Activated CD4-positive, alpha-beta T cell treated with anti-CD3 and anti-CD28 coated beads, Interleukin-2, amount 10 ng/mL, durations not matched to agents 7 days and 5 days (primary cell): ENCODE measurements at regions not wholly inside any gene's neighbourhood (a gene's known extent, or its start where the extent isn't known, plus 50 kb on each side); places are given as distances from the start of the nearest gene placed in this dataset.
"Not testable (repeated sequence)": the region's sequence is repeated elsewhere in the genome, so short reads cannot be mapped to it uniquely, and the experiment has no call there.

ENCODE experiments used
- CTCF ChIA-PET: fragments of 350-600 bp; sonication (Branson Sonifier 250); formaldehyde crosslinking; loops from one replicate; lab custom pipeline; 2021; ENCODE audit warnings: antibody characterized with exemption; lab: Charles Lee
- POLR2A ChIA-PET: fragments of 350-600 bp; sonication (Branson Sonifier 250); formaldehyde crosslinking; loops from one replicate; lab custom pipeline; 2021; ENCODE audit warnings: antibody characterized with exemption; lab: Charles Lee
- DNase-seq: peaks from one replicate; pipeline ENCODE4 v3.0.0-alpha.2; 2020
- H3K27ac Mint-ChIP-seq: one replicate; pipeline ENCODE4 v1.8.0; 2021; ENCODE audit warnings: mild to moderate bottlenecking, moderate library complexity, mixed read lengths
- H3K27me3 Mint-ChIP-seq: one replicate; pipeline ENCODE4 v1.8.0; 2021; ENCODE audit warnings: mixed read lengths
- H3K36me3 Mint-ChIP-seq: one replicate; pipeline ENCODE4 v1.8.0; 2021; ENCODE audit warnings: low read depth, mixed read lengths
- H3K4me1 Mint-ChIP-seq: one replicate; pipeline ENCODE4 v1.8.0; 2021; ENCODE audit warnings: mixed read lengths
- H3K4me3 Mint-ChIP-seq: one replicate; pipeline ENCODE4 v1.8.0; 2021; ENCODE audit warnings: mild to moderate bottlenecking, moderate library complexity, mixed read lengths
- H3K9me3 Mint-ChIP-seq: one replicate; pipeline ENCODE4 v1.8.0; 2021; ENCODE audit warnings: mixed read lengths

GRCh38 chr3:147129665-147130064, 276.7 kb downstream of the ZIC4 start:
- ChIA-PET POLR2A (no interaction called here), CTCF (interaction anchor here (1.0 kb wide), 1 partner anchor 9 kb away, joined by 3 read pairs; no protein-coding TSS in a partner anchor)
- Mint-ChIP-seq H3K9me3 (no peaks in the 10 kb centered on the region), H3K4me3 (no peak overlapping the region), H3K36me3 (no peaks in the 10 kb centered on the region), H3K27ac (no peak overlapping the region), H3K4me1 (no peaks in the 10 kb centered on the region), H3K27me3 (no peaks in the 10 kb centered on the region)
- DNase-seq: no peak

GRCh38 chr3:147122350-147122749, 284.0 kb downstream of the ZIC4 start:
- Mint-ChIP-seq H3K27ac (no peak overlapping the region), H3K4me3 (no peak overlapping the region), H3K27me3 (no peaks in the 10 kb centered on the region), H3K36me3 (no peaks in the 10 kb centered on the region), H3K9me3 (no peaks in the 10 kb centered on the region), H3K4me1 (no peaks in the 10 kb centered on the region)
- no peak for DNase-seq
- ChIA-PET POLR2A (no interaction called here), CTCF (no interaction called here)

DNA sequence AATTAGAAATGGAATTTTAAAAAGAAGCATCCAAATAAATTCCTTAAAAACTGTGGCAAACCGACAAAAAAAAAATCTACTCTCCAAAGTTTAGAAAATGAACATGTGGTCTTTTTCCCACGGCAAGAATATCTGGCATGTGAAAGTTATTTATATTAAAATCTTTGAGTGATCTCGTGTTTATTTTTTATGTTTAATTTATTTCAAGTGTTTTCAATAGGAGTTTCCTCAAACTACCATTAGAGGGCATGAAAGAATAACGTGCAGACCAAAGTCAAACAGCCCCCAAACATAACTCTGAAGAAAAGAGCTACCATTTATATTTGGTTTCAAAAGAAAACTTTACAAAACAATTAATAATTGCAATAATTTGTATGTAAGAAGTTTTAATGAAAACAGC, 286.4 kb downstream of the ZIC4 start:
- DNase-seq: no peak
- ChIA-PET POLR2A (no interaction called here), CTCF (interaction anchor here (0.5 kb wide), 1 partner anchor 18 kb away, joined by 5 read pairs; no protein-coding TSS in a partner anchor)
- H3K4me1 Mint-ChIP-seq: no peaks in the 10 kb centered on the region
- H3K27me3 Mint-ChIP-seq: no peaks in the 10 kb centered on the region
- no peaks in the 10 kb centered on the region for H3K36me3 Mint-ChIP-seq
- no peak overlapping the region for H3K4me3 Mint-ChIP-seq
- no peak overlapping the region for H3K27ac Mint-ChIP-seq
- peaks cover 1% of the 10 kb centered on the region for H3K9me3 Mint-ChIP-seq

- Mint-ChIP-seq H3K27me3 (no peaks in the 10 kb centered on the region), H3K36me3 (no peaks in the 10 kb centered on the region), H3K9me3 (peaks cover 1% of the 10 kb centered on the region), H3K4me3 (no peak overlapping the region), H3K4me1 (no peaks in the 10 kb centered on the region), H3K27ac (no peak overlapping the region)
- no peak for DNase-seq
- POLR2A ChIA-PET: no interaction called here
- CTCF ChIA-PET: interaction anchor here (0.5 kb wide), 1 partner anchor 19 kb away, joined by 5 read pairs; no protein-coding TSS in a partner anchor
These were observed 287.0 kb downstream of the ZIC4 start for GRCh38 chr3:147119346-147119745.

DNA sequence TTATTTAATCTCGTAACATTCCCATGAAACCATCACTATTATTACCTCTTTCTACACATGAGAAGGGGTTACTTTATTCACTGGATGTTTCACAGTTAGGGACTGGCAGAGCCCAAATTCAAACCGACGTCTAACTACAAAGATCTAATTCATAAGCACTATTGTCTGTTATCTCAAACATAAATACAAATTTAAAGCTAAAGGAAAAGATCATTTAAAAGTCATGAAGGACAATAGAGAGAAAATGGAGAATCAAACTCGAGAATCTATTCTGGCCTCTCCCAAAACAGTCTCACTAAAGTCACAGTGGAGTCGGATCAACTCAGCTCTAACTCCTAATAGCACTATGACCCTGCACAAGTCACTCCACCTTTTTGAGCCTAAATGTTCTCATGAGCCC, 287.7 kb downstream of the ZIC4 start:
- Mint-ChIP-seq H3K4me1 (no peaks in the 10 kb centered on the region), H3K4me3 (no peak overlapping the region), H3K27ac (no peak overlapping the region), H3K36me3 (no peaks in the 10 kb centered on the region), H3K9me3 (peaks cover 1% of the 10 kb centered on the region), H3K27me3 (no peaks in the 10 kb centered on the region)
- ChIA-PET POLR2A (no interaction called here), CTCF (no interaction called here)
- DNase-seq: no peak

DNA sequence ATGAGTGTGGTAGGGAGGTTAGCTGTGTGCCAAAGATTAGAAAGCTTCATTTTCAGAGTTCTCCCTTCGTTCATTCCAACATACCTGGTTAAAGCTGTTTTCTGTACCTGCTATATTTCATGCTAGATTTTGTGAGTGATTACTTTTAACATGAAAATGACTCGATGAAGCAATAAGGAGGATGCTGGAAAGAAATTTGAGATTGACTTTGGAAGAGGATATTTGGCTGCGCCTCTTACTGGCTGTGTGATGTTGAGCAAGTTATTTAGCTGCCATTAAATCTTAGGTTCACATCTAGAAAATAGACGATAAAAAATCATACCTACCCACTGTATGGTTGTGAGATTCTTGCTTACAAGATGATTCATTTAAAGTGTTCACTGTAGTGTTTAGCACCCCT, 288.7 kb downstream of the ZIC4 start:
- Mint-ChIP-seq H3K4me1 (no peaks in the 10 kb centered on the region), H3K36me3 (no peaks in the 10 kb centered on the region), H3K9me3 (peaks cover 1% of the 10 kb centered on the region), H3K27ac (no peak overlapping the region), H3K4me3 (no peak overlapping the region), H3K27me3 (no peaks in the 10 kb centered on the region)
- DNase-seq: no peak
- CTCF ChIA-PET: no interaction called here
- POLR2A ChIA-PET: no interaction called here

GRCh38 chr3:147113293-147114044, 292.9 kb downstream of the ZIC4 start:
- Mint-ChIP-seq H3K36me3 (no peaks in the 10 kb centered on the region), H3K4me3 (no peak overlapping the region), H3K27ac (no peak overlapping the region), H3K4me1 (no peaks in the 10 kb centered on the region), H3K27me3 (no peaks in the 10 kb centered on the region), H3K9me3 (peaks cover 5% of the 10 kb centered on the region)
- CTCF ChIA-PET: no interaction called here
- POLR2A ChIA-PET: no interaction called here
- no peak for DNase-seq

DNA sequence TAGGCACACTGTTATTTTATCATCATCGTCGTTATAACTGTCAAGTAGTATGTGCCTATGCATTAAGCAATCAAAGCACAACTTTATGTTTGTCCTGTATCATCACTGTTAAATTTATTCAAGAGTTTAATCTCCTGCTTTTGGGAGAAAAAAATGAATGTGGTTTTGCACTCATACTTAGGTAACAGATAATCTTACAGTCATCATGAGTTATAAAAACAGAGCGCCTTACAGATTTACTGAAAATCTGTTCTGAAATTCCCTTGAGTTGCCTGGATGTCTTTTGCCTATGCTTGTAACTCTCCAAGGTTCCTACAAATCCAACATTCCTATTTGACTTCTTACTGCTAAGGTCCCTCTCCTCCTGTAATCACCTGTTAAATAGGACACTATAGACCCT, 307.3 kb downstream of the ZIC4 start:
- H3K4me1 Mint-ChIP-seq: no peaks in the 10 kb centered on the region
- peaks cover 10% of the 10 kb centered on the region for H3K9me3 Mint-ChIP-seq
- CTCF ChIA-PET: no interaction called here
- DNase-seq: no peak
- H3K27ac Mint-ChIP-seq: no peak overlapping the region
- POLR2A ChIA-PET: no interaction called here
- H3K27me3 Mint-ChIP-seq: no peaks in the 10 kb centered on the region
- no peak overlapping the region for H3K4me3 Mint-ChIP-seq
- no peaks in the 10 kb centered on the region for H3K36me3 Mint-ChIP-seq

- Mint-ChIP-seq H3K36me3 (no peaks in the 10 kb centered on the region), H3K4me1 (no peaks in the 10 kb centered on the region), H3K27me3 (no peaks in the 10 kb centered on the region), H3K27ac (no peak overlapping the region), H3K9me3 (peaks cover 3% of the 10 kb centered on the region), H3K4me3 (no peak overlapping the region)
- DNase-seq: no peak
- POLR2A ChIA-PET: no interaction called here
- CTCF ChIA-PET: no interaction called here
These were observed 315.9 kb downstream of the ZIC4 start for GRCh38 chr3:147090461-147090860.

DNA sequence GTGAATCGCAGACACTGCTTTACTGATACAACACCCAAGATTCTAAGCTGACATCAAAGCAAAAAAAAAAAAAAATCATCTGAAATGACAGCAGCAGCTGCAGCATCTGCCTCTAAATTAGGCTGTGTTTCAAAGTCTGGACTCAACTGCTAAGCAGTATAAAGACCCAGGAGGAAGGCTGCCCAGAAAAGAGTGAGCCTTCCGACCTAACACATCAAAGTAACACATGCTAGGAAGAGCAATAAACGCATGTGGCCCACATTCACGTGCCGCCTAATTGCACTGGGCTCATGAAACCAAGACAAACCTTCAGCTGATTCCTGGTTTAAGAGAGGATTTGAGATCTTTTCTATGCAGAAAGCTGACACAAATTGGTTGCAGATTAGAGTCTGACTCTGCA, 317.1 kb downstream of the ZIC4 start:
- Mint-ChIP-seq H3K4me1 (no peaks in the 10 kb centered on the region), H3K36me3 (no peaks in the 10 kb centered on the region), H3K27ac (no peak overlapping the region), H3K27me3 (no peaks in the 10 kb centered on the region), H3K4me3 (no peak overlapping the region), H3K9me3 (peaks cover under 1% of the 10 kb centered on the region)
- DNase-seq: no peak
- ChIA-PET POLR2A (no interaction called here), CTCF (no interaction called here)

DNA sequence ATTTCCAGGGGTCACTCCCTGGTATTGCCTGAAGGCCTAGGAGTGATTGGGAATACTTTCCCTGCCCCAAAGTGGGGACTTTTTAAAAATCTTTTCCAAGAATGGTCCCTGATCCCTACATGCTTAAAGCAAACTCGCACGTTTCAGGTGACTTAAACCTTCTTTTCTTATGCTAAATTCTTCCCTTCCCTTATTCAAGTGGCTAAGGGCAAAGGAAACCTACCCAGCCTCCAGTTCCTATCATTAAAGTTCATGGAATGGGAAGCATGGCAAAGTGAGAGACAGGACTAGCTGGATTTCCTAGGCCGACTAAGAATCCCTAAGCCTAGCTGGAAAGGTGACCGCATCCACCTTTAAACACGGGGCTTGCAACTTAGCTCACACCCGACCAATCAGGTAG, 346.8 kb downstream of the ZIC4 start:
- H3K4me3 Mint-ChIP-seq, H3K27me3 Mint-ChIP-seq, CTCF ChIA-PET, H3K9me3 Mint-ChIP-seq, H3K4me1 Mint-ChIP-seq, POLR2A ChIA-PET, H3K36me3 Mint-ChIP-seq, H3K27ac Mint-ChIP-seq, DNase-seq: not testable (repeated sequence)

- Mint-ChIP-seq H3K9me3 (peaks cover 8% of the 10 kb centered on the region), H3K27me3 (no peaks in the 10 kb centered on the region), H3K4me1 (no peaks in the 10 kb centered on the region), H3K4me3 (no peak overlapping the region), H3K27ac (no peak overlapping the region), H3K36me3 (no peaks in the 10 kb centered on the region)
- ChIA-PET POLR2A (no interaction called here), CTCF (no interaction called here)
- no peak for DNase-seq
These were observed 356.5 kb downstream of the ZIC4 start for GRCh38 chr3:147049821-147050220.

DNA sequence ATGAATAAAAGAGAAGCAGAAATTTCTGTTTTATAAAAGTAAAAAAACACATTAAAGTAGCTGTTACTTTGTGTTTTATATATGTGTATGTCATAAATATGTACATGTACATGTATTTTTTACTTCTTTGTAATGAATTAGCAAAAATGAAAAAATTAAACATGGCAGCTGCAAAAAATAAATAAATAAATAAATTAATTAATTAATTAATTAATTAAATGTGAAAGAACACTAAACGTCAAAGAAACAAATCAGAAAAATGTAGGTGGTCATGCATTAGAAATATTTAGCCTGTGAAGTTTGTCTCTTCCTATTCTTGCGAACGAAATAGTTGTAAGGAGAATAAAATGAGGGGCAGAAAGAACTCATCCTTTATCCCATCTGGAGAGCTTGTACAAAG, 357.0 kb downstream of the ZIC4 start:
- Mint-ChIP-seq H3K36me3 (no peaks in the 10 kb centered on the region), H3K9me3 (peaks cover 8% of the 10 kb centered on the region), H3K4me3 (no peak overlapping the region), H3K4me1 (no peaks in the 10 kb centered on the region), H3K27me3 (no peaks in the 10 kb centered on the region), H3K27ac (no peak overlapping the region)
- CTCF ChIA-PET: no interaction called here
- DNase-seq: no peak
- POLR2A ChIA-PET: no interaction called here

- peaks cover 11% of the 10 kb centered on the region for H3K9me3 Mint-ChIP-seq
- H3K4me3 Mint-ChIP-seq: no peak overlapping the region
- no peak overlapping the region for H3K27ac Mint-ChIP-seq
- no peaks in the 10 kb centered on the region for H3K27me3 Mint-ChIP-seq
- H3K36me3 Mint-ChIP-seq: no peaks in the 10 kb centered on the region
- H3K4me1 Mint-ChIP-seq: no peaks in the 10 kb centered on the region
- POLR2A ChIA-PET: no interaction called here
- no peak for DNase-seq
- CTCF ChIA-PET: no interaction called here
These were observed 359.4 kb downstream of the ZIC4 start for GRCh38 chr3:147046916-147047315.
